Cardiac fibroblast (primary cell): ENCODE measurements at regions not wholly inside any gene's neighbourhood (a gene's known extent, or its start where the extent isn't known, plus 50 kb on each side); places are given as distances from the start of the nearest gene placed in this dataset.
"Not testable (repeated sequence)": the region's sequence is repeated elsewhere in the genome, so short reads cannot be mapped to it uniquely, and the experiment has no call there.

ENCODE experiments used
- DNase-seq, 2 donors: peaks; one replicate each; pipeline versions ENCODE4 v3.0.0 to v3.0.0-alpha.2; 2010; ENCODE audit warnings: low read depth in 2 of 2
- H3K4me3 ChIP-seq, 2 donors: replicated peaks in 1 of 2; 1 replicate in 1 of 2; 2 replicates in 1 of 2; pipeline ENCODE4 v1.5.1; 2011; ENCODE audit warnings: low read depth in 2 of 2, low read length in 2 of 2, mild to moderate bottlenecking in 2 of 2, moderate library complexity in 1 of 2
- TF ChIP-seq, protein P1 (sequence below): IDR thresholded peaks from one replicate; pipeline ENCODE4 v1.5.1; 2011; ENCODE audit warnings: low read depth, mild to moderate bottlenecking, low read length, inconsistent platforms

DNA sequence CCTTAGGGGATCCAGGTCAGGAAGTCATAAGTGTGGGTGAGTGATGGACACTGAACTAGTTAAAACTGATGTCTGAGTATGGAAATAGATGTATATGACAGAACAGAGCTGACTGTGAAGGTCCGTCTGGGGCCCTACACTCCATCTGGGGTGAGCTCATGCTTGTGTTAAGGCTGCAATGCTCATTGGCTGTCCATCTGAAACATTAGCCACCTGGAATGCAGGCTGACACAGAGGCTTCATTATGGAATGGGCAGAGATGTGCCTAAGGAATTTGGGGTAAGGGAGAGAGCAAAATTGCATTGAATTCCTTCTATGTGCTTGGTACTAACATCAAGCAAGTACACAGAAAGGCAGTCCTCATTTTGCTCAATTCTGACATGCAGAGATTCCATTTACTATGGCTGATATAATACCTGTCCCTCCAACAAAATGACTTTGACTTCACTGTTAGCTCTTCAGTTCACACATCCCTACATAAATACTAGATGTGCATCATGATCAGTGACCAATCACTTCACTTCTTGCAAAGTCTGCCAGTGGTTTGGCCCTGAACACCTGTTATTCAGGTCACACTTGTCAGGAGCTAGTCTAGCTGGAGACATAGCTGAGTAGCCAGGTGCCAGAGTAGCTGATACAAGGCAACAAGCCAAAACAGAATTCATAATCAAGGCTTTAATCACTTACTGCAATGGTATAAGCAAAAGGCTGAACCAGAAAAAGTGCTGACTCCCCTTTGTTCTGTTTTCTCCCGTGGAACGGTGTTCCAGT, 128.9 kb upstream of the VWC2 start:
- no peak overlapping the region for H3K4me3 ChIP-seq
- TF ChIP-seq, protein P1, sequence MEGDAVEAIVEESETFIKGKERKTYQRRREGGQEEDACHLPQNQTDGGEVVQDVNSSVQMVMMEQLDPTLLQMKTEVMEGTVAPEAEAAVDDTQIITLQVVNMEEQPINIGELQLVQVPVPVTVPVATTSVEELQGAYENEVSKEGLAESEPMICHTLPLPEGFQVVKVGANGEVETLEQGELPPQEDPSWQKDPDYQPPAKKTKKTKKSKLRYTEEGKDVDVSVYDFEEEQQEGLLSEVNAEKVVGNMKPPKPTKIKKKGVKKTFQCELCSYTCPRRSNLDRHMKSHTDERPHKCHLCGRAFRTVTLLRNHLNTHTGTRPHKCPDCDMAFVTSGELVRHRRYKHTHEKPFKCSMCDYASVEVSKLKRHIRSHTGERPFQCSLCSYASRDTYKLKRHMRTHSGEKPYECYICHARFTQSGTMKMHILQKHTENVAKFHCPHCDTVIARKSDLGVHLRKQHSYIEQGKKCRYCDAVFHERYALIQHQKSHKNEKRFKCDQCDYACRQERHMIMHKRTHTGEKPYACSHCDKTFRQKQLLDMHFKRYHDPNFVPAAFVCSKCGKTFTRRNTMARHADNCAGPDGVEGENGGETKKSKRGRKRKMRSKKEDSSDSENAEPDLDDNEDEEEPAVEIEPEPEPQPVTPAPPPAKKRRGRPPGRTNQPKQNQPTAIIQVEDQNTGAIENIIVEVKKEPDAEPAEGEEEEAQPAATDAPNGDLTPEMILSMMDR, result no peak
- DNase-seq, result no peak

DNA sequence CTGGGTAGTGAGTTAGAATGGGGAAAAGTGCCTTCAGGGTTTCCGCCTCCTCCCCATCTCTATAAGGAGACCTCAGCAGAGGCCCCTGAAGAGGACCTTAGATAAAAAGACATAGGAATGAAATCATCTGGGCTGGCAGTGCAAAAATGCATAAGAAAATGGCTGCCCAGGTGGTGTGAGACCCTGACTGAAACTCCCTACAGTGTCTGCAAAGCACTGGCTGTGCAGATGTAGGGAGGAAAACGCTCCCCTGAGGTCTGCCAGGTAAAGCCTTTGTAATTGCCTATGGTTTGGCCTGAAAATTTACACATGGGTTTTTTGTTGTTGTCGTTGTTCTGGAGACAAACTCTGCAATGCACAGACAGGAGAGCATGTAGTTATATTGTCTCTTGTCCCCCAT, 128.1 kb upstream of the VWC2 start:
- no peak for DNase-seq
- TF ChIP-seq, protein P1, result no peak
- H3K4me3 ChIP-seq, result no peak overlapping the region

DNA sequence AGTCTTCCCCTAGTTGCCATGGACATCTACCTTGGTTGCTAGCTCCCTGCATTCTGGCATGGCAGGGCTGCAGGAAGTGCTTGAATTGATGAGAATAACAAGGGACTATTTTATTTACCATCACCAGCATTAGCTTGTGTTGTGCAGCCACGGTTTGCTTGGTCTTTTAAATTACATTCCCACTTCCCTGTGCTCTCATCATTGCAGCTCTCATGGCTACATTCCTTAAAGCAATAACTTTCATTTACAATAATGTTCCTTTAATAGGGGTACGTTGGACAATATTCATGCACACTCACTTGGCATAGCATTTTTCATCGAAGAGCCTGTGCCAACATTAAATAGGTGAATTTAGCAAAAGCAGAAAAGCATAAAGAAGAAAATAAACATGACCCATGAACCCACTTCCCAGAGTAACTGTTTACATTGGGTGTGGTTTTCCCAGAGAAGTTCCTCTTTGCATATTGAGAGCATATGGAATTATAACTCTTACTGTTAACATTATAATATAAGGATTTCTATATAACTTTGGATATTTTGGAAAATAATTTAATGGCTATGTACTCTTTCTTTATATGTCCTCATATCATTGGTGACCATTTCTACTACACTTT, 113.2 kb upstream of the VWC2 start:
- no peak for DNase-seq
- no peak overlapping the region for H3K4me3 ChIP-seq
- TF ChIP-seq, protein P1, result no peak

DNA sequence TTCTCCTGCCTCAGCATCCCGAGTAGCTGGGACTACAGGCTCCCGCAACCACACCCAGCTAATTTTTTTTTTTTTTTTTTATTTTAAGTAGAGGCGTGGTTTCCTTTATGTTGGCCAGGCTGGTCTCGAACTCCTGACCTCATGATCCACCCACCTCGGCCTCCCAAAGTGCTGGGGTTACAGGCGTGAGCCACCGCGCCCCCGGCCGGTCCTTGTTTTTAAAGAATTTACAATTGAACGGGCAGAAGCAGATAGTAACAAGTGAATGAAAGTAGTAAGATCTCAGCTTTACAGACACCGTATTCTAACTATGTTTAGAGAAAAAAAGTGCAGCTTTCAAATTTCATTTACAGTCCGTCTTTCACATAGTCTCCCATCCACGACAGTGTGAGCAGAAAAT, 112.5 kb upstream of the VWC2 start:
- DNase-seq, result no peak
- TF ChIP-seq, protein P1, result no peak
- H3K4me3 ChIP-seq, result no peak overlapping the region

DNA sequence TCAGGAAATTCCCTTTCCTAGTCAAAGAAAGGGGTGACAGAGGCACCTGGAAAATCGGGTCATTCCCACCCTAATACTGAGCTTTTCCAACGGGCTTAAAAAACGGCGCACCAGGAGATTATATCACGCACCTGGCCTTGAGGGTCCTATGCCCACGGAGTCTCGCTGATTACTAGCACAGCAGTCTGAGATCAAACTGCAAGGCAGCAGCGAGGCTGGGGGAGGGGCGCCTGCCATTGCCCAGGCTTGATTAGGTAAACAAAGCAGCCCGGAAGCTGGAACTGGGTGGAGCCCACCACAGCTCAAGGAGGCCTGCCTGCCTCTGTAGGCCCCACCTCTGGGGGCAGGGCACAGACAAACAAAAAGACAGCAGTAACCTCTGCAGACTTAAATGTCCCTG, 107.5 kb upstream of the VWC2 start:
- not testable (repeated sequence) for DNase-seq

DNA sequence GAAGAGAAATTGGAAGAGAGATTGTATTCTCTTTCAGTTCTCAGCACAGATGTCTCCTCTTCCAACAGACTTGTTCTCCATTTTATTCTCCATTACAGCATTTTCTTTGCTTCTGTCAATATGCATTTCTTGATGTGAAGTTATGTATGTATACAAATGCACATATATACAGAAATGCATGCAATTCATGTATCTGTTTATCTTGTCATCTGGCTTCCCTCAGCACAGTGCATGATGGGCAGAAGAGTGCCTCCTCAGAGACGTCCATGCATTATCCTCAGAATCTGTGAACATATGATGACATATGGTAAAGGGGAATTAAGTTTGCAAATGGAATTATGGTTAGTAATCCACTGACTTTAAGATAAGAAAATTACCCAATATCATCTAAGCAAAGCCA, 106.7 kb upstream of the VWC2 start:
- no peak for DNase-seq
- TF ChIP-seq, protein P1, result no peak
- H3K4me3 ChIP-seq, result no peak overlapping the region

More for the DNA sequence above, 107.5 kb upstream of the VWC2 start:
- not testable (repeated sequence) for H3K4me3 ChIP-seq

DNA sequence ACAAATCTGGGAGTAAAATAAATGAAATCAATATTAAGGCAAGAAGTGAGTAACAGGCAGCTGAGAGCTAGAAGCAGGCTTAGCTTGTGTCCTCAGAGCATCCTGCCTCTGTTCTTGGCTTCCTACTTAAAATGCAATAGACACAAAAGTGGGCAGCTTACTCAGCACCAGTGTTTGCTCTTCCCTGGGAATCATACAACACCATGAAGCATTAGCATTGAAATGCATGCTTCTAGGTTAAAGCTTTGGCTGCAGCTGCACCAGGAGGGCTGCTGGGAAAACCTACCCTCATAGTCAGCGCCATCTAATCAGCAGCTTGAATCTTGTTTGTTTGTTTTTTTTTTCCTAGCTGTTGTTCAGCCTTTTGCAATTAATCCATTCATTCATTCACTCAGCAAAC, 104.2 kb upstream of the VWC2 start:
- TF ChIP-seq, protein P1, result no peak
- DNase-seq, result no peak
- no peak overlapping the region for H3K4me3 ChIP-seq
